GM23338 (cell line): ENCODE measurements at regions not wholly inside any gene's neighbourhood (a gene's known extent, or its start where the extent isn't known, plus 50 kb on each side); places are given as distances from the start of the nearest gene placed in this dataset.

Experiments
- CREB1 ChIP-seq: fragments of 250-450 bp; sonication (Bioruptor Pico); IDR thresholded peaks from 2 replicates; pipeline ENCODE4 v1.5.0; 2020; ENCODE audit warnings: low read depth, mild to moderate bottlenecking, moderate library complexity
- EZH2 ChIP-seq: fragments of 200-600 bp; sonication (generic); IDR thresholded peaks from one replicate; pipeline ENCODE4 v1.8.0; 2017; ENCODE audit warnings: antibody characterized with exemption, mild to moderate bottlenecking, low read depth; ENCODE audit not compliant: unreplicated experiment
- EZH2phosphoT487 ChIP-seq: fragments of 200-600 bp; sonication (generic); IDR thresholded peaks from one replicate; pipeline ENCODE4 v1.8.1; 2018; ENCODE audit warnings: antibody characterized with exemption; ENCODE audit not compliant: unreplicated experiment
- POLR2AphosphoS5 ChIP-seq: IDR thresholded peaks from 2 replicates; pipeline ENCODE4 v1.6.1; 2016; ENCODE audit warnings: antibody characterized with exemption, low read depth
- REST ChIP-seq: IDR thresholded peaks from one replicate; pipeline ENCODE4 v1.6.1; 2018; ENCODE audit warnings: antibody characterized with exemption; ENCODE audit not compliant: unreplicated experiment
- ZNF114 ChIP-seq: fragments of 250-450 bp; sonication (Bioruptor Pico); IDR thresholded peaks from 2 replicates; pipeline ENCODE4 v1.5.0; 2020; ENCODE audit warnings: mild to moderate bottlenecking, moderate library complexity
- TF ChIP-seq, protein P1 (sequence below), 2 experiments: fragments of 200-600 bp in 1 of 2; sonication (generic) in 1 of 2; conservative IDR thresholded peaks; 2 replicates each; pipeline versions ENCODE4 v1.5.1 to v1.6.1; 2016 to 2017; ENCODE audit warnings: antibody characterized with exemption in 2 of 2, low read depth in 2 of 2, mild to moderate bottlenecking in 2 of 2, moderate library complexity in 1 of 2
- TF ChIP-seq, protein P2 (sequence below): fragments of 250-450 bp; sonication (Bioruptor Pico); IDR thresholded peaks from 2 replicates; pipeline ENCODE4 v1.5.0; 2020; ENCODE audit warnings: mild to moderate bottlenecking, moderate library complexity
- TF ChIP-seq, protein P3 (sequence below): IDR thresholded peaks from 2 replicates; pipeline ENCODE4 v1.6.1; 2016; ENCODE audit warnings: antibody characterized with exemption

DNA sequence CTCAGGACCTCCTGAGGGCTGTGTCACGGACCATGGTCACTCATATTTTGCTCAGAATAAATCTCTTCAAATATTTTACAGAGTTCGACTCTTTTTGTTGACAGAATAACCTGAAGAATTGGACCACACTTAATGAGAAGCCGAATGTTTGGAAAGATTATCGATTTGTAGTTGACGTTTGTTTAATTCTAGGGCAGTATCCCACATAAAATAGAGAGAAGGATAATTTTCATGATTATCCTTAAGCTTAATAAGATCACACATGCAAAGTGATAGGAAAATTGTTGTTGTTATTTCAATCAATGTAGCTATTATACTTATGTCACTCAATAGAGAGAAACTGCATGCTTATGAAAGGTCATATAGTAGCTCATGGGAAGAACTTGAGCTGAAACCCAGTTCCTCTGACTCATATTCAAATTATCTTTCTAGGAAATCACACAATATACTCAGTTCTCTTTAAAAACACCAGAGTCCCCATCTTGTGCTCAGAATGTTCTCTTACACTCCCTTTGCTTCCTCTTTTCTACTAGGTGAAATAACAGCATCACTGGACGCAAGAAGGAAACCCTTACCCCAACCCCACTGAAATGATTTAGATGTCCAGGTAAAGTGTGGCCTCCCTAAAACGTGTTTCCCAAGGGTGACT lies 982.1 kb downstream of the TSN start:
- TF ChIP-seq REST (no peak), EZH2 (no peak), EZH2phosphoT487 (no peak), POLR2AphosphoS5 (no peak), ZNF114 (no peak), CREB1 (CRISPR knock-in tag) (no peak)
- TF ChIP-seq, protein P1, sequence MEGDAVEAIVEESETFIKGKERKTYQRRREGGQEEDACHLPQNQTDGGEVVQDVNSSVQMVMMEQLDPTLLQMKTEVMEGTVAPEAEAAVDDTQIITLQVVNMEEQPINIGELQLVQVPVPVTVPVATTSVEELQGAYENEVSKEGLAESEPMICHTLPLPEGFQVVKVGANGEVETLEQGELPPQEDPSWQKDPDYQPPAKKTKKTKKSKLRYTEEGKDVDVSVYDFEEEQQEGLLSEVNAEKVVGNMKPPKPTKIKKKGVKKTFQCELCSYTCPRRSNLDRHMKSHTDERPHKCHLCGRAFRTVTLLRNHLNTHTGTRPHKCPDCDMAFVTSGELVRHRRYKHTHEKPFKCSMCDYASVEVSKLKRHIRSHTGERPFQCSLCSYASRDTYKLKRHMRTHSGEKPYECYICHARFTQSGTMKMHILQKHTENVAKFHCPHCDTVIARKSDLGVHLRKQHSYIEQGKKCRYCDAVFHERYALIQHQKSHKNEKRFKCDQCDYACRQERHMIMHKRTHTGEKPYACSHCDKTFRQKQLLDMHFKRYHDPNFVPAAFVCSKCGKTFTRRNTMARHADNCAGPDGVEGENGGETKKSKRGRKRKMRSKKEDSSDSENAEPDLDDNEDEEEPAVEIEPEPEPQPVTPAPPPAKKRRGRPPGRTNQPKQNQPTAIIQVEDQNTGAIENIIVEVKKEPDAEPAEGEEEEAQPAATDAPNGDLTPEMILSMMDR (conservative IDR thresholded peaks at IDR 0.05; ENCODE audit: low read depth in 2 of 2), result no peak
- TF ChIP-seq, protein P2, sequence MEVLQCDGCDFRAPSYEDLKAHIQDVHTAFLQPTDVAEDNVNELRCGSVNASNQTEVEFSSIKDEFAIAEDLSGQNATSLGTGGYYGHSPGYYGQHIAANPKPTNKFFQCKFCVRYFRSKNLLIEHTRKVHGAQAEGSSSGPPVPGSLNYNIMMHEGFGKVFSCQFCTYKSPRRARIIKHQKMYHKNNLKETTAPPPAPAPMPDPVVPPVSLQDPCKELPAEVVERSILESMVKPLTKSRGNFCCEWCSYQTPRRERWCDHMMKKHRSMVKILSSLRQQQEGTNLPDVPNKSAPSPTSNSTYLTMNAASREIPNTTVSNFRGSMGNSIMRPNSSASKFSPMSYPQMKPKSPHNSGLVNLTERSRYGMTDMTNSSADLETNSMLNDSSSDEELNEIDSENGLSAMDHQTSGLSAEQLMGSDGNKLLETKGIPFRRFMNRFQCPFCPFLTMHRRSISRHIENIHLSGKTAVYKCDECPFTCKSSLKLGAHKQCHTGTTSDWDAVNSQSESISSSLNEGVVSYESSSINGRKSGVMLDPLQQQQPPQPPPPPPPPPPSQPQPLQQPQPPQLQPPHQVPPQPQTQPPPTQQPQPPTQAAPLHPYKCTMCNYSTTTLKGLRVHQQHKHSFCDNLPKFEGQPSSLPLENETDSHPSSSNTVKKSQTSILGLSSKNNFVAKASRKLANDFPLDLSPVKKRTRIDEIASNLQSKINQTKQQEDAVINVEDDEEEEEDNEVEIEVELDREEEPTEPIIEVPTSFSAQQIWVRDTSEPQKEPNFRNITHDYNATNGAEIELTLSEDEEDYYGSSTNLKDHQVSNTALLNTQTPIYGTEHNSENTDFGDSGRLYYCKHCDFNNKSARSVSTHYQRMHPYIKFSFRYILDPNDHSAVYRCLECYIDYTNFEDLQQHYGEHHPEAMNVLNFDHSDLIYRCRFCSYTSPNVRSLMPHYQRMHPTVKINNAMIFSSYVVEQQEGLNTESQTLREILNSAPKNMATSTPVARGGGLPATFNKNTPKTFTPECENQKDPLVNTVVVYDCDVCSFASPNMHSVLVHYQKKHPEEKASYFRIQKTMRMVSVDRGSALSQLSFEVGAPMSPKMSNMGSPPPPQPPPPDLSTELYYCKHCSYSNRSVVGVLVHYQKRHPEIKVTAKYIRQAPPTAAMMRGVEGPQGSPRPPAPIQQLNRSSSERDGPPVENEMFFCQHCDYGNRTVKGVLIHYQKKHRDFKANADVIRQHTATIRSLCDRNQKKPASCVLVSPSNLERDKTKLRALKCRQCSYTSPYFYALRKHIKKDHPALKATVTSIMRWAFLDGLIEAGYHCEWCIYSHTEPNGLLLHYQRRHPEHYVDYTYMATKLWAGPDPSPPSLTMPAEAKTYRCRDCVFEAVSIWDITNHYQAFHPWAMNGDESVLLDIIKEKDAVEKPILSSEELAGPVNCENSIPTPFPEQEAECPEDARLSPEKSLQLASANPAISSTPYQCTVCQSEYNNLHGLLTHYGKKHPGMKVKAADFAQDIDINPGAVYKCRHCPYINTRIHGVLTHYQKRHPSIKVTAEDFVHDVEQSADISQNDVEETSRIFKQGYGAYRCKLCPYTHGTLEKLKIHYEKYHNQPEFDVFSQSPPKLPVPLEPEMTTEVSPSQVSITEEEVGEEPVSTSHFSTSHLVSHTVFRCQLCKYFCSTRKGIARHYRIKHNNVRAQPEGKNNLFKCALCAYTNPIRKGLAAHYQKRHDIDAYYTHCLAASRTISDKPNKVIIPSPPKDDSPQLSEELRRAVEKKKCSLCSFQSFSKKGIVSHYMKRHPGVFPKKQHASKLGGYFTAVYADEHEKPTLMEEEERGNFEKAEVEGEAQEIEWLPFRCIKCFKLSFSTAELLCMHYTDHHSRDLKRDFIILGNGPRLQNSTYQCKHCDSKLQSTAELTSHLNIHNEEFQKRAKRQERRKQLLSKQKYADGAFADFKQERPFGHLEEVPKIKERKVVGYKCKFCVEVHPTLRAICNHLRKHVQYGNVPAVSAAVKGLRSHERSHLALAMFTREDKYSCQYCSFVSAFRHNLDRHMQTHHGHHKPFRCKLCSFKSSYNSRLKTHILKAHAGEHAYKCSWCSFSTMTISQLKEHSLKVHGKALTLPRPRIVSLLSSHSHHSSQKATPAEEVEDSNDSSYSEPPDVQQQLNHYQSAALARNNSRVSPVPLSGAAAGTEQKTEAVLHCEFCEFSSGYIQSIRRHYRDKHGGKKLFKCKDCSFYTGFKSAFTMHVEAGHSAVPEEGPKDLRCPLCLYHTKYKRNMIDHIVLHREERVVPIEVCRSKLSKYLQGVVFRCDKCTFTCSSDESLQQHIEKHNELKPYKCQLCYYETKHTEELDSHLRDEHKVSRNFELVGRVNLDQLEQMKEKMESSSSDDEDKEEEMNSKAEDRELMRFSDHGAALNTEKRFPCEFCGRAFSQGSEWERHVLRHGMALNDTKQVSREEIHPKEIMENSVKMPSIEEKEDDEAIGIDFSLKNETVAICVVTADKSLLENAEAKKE (CRISPR knock-in tag), result no peak
- TF ChIP-seq, protein P3, sequence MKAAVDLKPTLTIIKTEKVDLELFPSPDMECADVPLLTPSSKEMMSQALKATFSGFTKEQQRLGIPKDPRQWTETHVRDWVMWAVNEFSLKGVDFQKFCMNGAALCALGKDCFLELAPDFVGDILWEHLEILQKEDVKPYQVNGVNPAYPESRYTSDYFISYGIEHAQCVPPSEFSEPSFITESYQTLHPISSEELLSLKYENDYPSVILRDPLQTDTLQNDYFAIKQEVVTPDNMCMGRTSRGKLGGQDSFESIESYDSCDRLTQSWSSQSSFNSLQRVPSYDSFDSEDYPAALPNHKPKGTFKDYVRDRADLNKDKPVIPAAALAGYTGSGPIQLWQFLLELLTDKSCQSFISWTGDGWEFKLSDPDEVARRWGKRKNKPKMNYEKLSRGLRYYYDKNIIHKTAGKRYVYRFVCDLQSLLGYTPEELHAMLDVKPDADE, result no peak
